OCI-LY7 (cell line): ENCODE measurements at regions not wholly inside any gene's neighbourhood (a gene's known extent, or its start where the extent isn't known, plus 50 kb on each side); places are given as distances from the start of the nearest gene placed in this dataset.
"Not testable (repeated sequence)": the region's sequence is repeated elsewhere in the genome, so short reads cannot be mapped to it uniquely, and the experiment has no call there.

ENCODE experiments used
- BruUV-seq: library from RNA; stranded (reverse); fragments of 400-500 nt; replicated peaks from 2 replicates; lab custom pipeline; 2021; lab: Mats Ljungman, UMichigan
- CTCF ChIA-PET: fragments of 300-600 bp; sonication (Branson Sonifier 250); formaldehyde crosslinking; loops from one replicate; lab custom pipeline; 2022; ENCODE audit warnings: antibody characterized with exemption; ENCODE audit not compliant: unreplicated experiment; lab: Charles Lee
- POLR2A ChIA-PET: fragments of 300-600 bp; sonication (Branson Sonifier 250); formaldehyde crosslinking; loops from one replicate; lab custom pipeline; 2022; ENCODE audit warnings: antibody characterized with exemption; lab: Charles Lee
- DNase-seq: peaks from one replicate; pipeline ENCODE4 v3.0.0-alpha.2; 2015; ENCODE audit warnings: low spot score
- H2AFZ ChIP-seq: fragments of 200-600 bp; sonication (generic), shearing (Covaris generic); 2 replicates; pipeline ENCODE4 v1.6.1; 2014; ENCODE audit warnings: mild to moderate bottlenecking, antibody characterized with exemption, low read length, moderate library complexity
- H3K27ac ChIP-seq: fragments of 200-600 bp; sonication (generic); 2 replicates; pipeline ENCODE4 v1.5.1; 2014; ENCODE audit warnings: mixed run types, low read depth, mild to moderate bottlenecking, moderate library complexity, low read length, inconsistent platforms; ENCODE audit not compliant: poor library complexity, severe bottlenecking
- H3K36me3 ChIP-seq: fragments of 200-600 bp; sonication (generic); 2 replicates; pipeline ENCODE4 v1.6.1; 2014; ENCODE audit warnings: mild to moderate bottlenecking, antibody characterized with exemption, low read length, moderate library complexity, mixed read lengths; ENCODE audit not compliant: insufficient read depth
- H3K4me1 ChIP-seq: fragments of 200-600 bp; sonication (generic); 2 replicates; pipeline ENCODE4 v1.5.1; 2014; ENCODE audit warnings: mild to moderate bottlenecking, low read length; ENCODE audit not compliant: insufficient read depth, poor library complexity, severe bottlenecking
- H3K4me2 ChIP-seq: fragments of 200-600 bp; sonication (generic); 2 replicates; pipeline ENCODE4 v1.6.1; 2014; ENCODE audit warnings: mild to moderate bottlenecking, low read length
- H3K4me3 ChIP-seq: fragments of 200-600 bp; sonication (generic); 2 replicates; pipeline ENCODE4 v1.5.1; 2014; ENCODE audit warnings: mild to moderate bottlenecking, low read depth, low read length; ENCODE audit not compliant: poor library complexity, severe bottlenecking
- H3K79me2 ChIP-seq: fragments of 200-600 bp; sonication (generic); 2 replicates; pipeline ENCODE4 v1.6.1; 2016; ENCODE audit warnings: low read depth, mild to moderate bottlenecking, low read length, moderate library complexity, mixed read lengths; ENCODE audit not compliant: insufficient read depth
- H3K9me2 ChIP-seq: fragments of 200-600 bp; sonication (generic); 2 replicates; pipeline ENCODE4 v1.6.1; 2016; ENCODE audit warnings: mild to moderate bottlenecking, low read length, mixed read lengths; ENCODE audit not compliant: insufficient read depth
- H3K9me3 ChIP-seq: fragments of 200-600 bp; sonication (generic); 2 replicates; pipeline ENCODE4 v1.6.1; 2014; ENCODE audit warnings: mild to moderate bottlenecking, mixed run types, low read length, mixed read lengths
- H4K20me1 ChIP-seq: fragments of 200-600 bp; sonication (generic); 2 replicates; pipeline ENCODE4 v1.6.1; 2014; ENCODE audit warnings: mild to moderate bottlenecking, antibody characterized with exemption, low read length, moderate library complexity, mixed read lengths; ENCODE audit not compliant: insufficient read depth
- CTCF ChIP-seq: fragments of 200-600 bp; sonication (generic); conservative IDR thresholded peaks from 2 replicates; pipeline ENCODE4 v1.5.1; 2014; ENCODE audit warnings: mild to moderate bottlenecking, antibody characterized with exemption, low read length, moderate library complexity, mixed read lengths
- EZH2phosphoT487 ChIP-seq: fragments of 200-600 bp; sonication (generic); IDR thresholded peaks from 2 replicates; pipeline ENCODE4 v1.6.1; 2018; ENCODE audit warnings: low read depth, borderline replicate concordance, mild to moderate bottlenecking, mixed run types, antibody characterized with exemption, low read length, moderate library complexity, mixed read lengths
- intact Hi-C: fragments of 100-400 bp; cut with micrococcal nuclease; formaldehyde crosslinking; loops from one replicate; pipeline ENCODE4 v1.10.0; 2022; ENCODE audit not compliant: unreplicated experiment

DNA sequence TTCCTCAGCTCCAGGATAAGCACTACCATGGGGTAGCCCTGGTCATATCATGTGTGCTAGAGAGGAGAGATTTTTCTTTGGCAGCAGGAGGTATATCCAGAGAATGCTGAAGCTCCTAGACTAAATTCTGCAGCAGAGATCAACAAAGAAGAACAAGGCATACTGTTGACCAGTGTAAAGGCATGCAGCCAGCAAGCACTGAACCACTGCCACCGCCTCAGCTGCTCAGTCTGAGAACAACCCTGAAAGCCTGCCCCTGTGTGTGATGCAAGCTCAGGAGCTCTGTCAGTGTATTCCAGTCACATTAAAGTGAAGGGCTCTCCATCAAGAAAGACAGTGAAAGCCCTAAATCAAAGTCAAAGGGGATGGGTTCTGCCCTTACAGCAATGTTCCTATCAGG lies 439.5 kb upstream of the CD180 start:
- Histone ChIP-seq H3K9me2 (no peaks in the 10 kb centered on the region), H3K27ac (no peak overlapping the region), H3K9me3 (no peaks in the 10 kb centered on the region), H3K36me3 (no peaks in the 10 kb centered on the region), H3K4me1 (no peaks in the 10 kb centered on the region), H2AFZ (no peak overlapping the region), H3K4me3 (no peak overlapping the region), H3K4me2 (no peak overlapping the region), H4K20me1 (no peaks in the 10 kb centered on the region), H3K79me2 (no peaks in the 10 kb centered on the region)
- BruUV-seq, result no TSS peak
- no peak for DNase-seq
- intact Hi-C loops, result no loop called here
- ChIA-PET POLR2A (interaction anchor here (0.6 kb wide), 1 partner anchor 13 kb away, joined by 3 read pairs; no protein-coding TSS in a partner anchor), CTCF (no interaction called here)
- no peak for TF ChIP-seq EZH2phosphoT487
- no peak for TF ChIP-seq CTCF

GRCh38 chr5:67627079-67627478 lies 430.5 kb upstream of the CD180 start:
- H2AFZ ChIP-seq, H3K27ac ChIP-seq, H3K4me3 ChIP-seq, H3K9me2 ChIP-seq, BruUV-seq, DNase-seq, H4K20me1 ChIP-seq, intact Hi-C loops, H3K36me3 ChIP-seq, CTCF ChIA-PET, H3K4me2 ChIP-seq, H3K9me3 ChIP-seq, H3K4me1 ChIP-seq, H3K79me2 ChIP-seq: not testable (repeated sequence)
- POLR2A ChIA-PET, result interaction anchor here (0.7 kb wide), 1 partner anchor 1373 kb away, joined by 3 read pairs; no protein-coding TSS in a partner anchor

DNA sequence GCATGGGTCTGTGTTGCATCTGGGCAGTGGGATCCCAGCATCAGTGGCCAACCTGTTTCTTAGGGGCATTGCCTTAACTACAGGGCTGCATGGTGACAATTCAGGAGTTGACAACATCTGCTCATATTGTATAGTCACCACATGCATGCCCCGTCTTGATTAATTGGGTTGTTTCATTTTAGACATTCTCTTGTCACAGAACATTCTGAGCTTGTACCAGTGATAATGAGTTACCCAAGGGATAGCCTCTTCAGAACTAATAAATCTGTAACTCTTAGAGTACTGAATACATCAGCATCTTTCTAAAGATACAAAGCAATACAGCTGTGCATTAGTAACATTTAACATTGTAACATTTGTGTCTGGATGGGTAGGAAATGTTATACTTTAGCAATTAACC lies 426.5 kb upstream of the CD180 start:
- no TSS peak for BruUV-seq
- no peak overlapping the region for H3K4me3 ChIP-seq
- H3K36me3 ChIP-seq, result no peaks in the 10 kb centered on the region
- POLR2A ChIA-PET, result interaction anchor here (0.8 kb wide), 1 partner anchor 10 kb away, joined by 4 read pairs; no protein-coding TSS in a partner anchor
- no peaks in the 10 kb centered on the region for H3K9me2 ChIP-seq
- H3K4me1 ChIP-seq, result no peaks in the 10 kb centered on the region
- TF ChIP-seq EZH2phosphoT487 (no peak), CTCF (no peak)
- H3K4me2 ChIP-seq, result no peak overlapping the region
- no peak overlapping the region for H3K27ac ChIP-seq
- CTCF ChIA-PET, result no interaction called here
- H2AFZ ChIP-seq, result no peak overlapping the region
- intact Hi-C loops, result no loop called here
- H3K79me2 ChIP-seq, result no peaks in the 10 kb centered on the region
- H3K9me3 ChIP-seq, result no peaks in the 10 kb centered on the region
- no peaks in the 10 kb centered on the region for H4K20me1 ChIP-seq
- DNase-seq, result no peak
